Left ventricle myocardium superior (tissue), 1 donor: ENCODE measurements at regions not wholly inside any gene's neighbourhood (a gene's known extent, or its start where the extent isn't known, plus 50 kb on each side); places are given as distances from the start of the nearest gene placed in this dataset.

Experiments used
- ATAC-seq: fragments of 200-7000 bp; cut with Tn5 transposase; one replicate; pipeline ENCODE4 v1.9.1; 2020; ENCODE audit warnings: mild to moderate bottlenecking, moderate library complexity
- DNase-seq: peaks from one replicate; pipeline ENCODE4 v3.0.0-alpha.2; 2020
- intact Hi-C: fragments of 100-400 bp; cut with micrococcal nuclease; formaldehyde crosslinking; loops from one replicate; pipeline ENCODE4 v1.11.0; 2022
- donor health status: DM: no; HTN: yes; CAD: no; lungs with severe emphysema.

GRCh38 chr22:48553119-48553518, 1274.6 kb downstream of the BRD1 start:
- ATAC-seq: no peak
- intact Hi-C loops: no loop called here
- no peak for DNase-seq

- ATAC-seq (no peak), DNase-seq (no peak)
- intact Hi-C loops: no loop called here
Observed at GRCh38 chr22:48551716-48552268, 1275.9 kb downstream of the BRD1 start.

DNA sequence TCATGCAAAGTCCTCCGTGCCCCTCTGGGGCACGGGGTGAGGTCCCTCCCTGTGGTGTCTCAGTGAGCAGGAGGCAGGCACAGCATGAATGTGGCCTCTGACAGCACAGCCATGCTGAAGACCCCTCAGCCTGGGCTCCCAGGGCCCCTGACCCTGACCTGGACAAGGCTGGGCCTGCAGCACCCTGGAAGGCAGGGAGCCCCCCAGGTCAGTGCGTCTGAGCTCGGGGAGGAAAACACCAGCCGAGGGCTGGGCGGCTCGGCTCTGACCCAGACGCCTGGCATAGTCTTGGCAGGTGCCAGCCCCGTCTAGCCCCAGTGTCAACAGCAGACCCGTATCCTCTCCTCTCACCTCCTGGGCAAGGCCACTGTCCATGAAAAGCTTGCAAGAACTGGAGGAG, 1276.6 kb downstream of the BRD1 start:
- ATAC-seq (no peak), DNase-seq (no peak)
- intact Hi-C loops: no loop called here

- ATAC-seq: no peak
- DNase-seq: no peak
- intact Hi-C loops: no loop called here
Observed at GRCh38 chr22:48548391-48548790, 1279.3 kb downstream of the BRD1 start.

DNA sequence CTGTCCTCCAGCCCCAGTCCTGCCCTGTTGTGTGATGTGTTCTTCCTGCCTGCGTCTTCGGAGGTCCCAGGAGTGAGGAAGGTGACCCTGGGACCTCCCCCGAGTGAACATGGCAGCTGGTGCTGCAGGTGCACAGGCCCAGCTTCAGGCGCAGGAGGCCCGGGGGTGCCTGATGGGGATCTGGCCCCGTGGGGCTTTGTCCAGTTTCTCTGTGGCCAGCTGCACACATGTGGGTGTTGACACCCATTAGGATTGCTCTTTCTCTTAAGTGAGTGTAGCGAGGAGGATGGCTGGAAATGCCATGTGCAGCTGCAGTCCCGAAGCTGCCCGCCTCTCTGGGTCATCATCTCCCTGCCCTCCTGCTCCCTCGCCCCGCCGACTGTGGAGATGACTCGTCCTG, 1279.7 kb downstream of the BRD1 start:
- ATAC-seq (no peak), DNase-seq (no peak)
- intact Hi-C loops: no loop called here

GRCh38 chr22:48546653-48547424, 1280.8 kb downstream of the BRD1 start:
- intact Hi-C loops: no loop called here
- no peak for ATAC-seq
- DNase-seq: no peak

DNA sequence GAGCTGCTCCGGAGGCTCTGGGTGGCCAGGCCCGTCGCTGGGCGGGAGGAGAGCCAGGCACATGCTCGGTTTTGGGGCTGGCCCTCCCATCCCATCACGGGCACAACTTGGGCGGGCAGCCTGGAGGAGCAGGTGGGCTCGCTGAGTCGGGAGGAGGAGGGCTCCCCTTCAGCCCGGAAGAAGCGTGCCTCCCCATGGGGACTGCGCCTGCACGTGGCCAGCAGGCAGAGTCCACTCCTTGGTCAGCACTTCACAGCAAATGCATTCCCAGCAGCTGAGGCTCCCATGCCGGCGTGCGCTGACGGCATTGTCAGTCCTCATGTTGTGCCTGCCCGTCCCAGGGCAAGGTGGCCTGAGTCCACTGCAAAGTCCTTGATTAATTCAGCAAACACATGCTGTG, 1281.7 kb downstream of the BRD1 start:
- intact Hi-C loops: no loop called here
- ATAC-seq (no peak), DNase-seq (no peak)

DNA sequence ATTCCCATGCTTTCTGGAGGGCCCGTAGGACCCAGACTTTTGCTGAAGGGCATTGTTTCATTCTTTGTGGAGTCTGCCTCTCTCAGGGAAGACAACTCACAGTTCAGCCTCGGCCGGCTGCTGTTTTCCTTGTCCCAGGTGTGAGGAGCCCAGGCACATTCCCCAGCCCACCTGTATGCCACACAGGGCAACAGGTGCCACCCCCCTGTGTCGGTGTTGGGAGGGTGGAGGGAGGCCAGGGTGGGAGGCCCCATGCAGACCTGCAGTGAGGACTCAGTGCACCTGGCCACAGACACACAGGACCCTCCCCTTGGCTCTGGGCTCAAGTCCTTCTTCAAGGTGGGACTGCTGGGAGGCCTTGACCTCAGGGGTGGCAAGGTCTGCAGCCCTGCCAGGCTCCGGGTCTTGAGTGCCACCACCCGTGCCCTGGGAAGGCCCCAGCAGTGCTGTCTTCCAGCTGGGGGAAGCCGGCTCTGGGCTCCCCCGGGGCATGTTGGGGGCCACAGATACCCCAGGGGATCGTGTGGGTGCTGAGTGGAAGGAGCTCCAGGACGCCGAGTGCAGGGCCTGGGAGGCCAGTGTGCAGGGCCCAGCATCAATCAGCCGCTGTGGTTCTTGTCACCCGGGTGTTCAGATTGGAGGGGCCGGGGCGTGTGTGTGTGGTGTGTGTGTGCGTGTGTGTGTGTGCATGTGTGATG, 1286.1 kb downstream of the BRD1 start:
- ATAC-seq: no peak
- no peak for DNase-seq
- intact Hi-C loops: no loop called here

DNA sequence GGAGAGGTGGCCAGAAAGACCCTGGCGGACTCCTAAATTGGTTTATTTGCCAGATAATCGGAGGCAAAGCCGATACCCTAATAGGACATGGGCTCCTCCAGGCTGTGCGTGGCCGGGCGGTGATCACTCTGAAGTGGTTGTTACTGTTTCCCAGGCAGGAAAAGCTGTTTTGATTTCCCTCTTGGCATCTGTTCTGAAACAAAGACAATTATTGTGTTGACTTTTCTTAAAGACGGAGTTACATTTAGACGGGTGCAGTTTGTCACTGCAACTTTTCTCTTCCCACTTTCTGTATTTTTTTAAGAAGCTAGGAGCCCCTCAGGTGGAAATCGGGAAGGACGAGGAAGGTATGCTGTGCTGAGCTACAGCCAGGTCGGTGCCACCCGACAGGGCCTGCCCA, 1288.4 kb downstream of the BRD1 start:
- intact Hi-C loops: no loop called here

DNA sequence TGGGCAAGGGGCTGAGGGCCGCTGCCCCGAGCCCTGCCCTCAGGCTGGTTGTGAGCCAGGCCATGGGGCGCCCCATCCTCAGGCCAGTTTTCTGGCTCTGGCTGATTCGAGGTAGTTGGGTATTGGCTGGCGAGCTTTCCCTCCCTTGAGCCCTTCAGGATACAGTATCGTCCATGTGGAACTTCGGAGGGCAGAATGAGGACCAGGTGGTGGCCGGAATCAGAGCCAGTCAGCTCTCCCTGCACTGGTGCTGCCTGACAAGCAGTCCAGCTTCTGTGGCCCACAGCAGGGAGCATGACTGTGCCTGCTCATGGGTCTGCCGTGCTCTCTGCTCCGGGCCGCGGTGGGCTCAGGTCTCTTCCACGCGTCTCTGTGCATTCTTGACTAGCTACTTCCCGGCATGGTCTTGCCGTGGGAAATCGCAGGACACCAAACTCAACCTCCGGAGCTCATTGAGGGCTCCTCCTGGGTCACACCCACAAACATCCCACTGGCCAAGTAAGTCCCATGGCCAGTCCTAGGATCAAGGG, 1289.3 kb downstream of the BRD1 start:
- ATAC-seq (no peak), DNase-seq (no peak)
- intact Hi-C loops: no loop called here

More for the DNA sequence above, 1288.4 kb downstream of the BRD1 start:
- no peak for DNase-seq
- no peak for ATAC-seq

DNA sequence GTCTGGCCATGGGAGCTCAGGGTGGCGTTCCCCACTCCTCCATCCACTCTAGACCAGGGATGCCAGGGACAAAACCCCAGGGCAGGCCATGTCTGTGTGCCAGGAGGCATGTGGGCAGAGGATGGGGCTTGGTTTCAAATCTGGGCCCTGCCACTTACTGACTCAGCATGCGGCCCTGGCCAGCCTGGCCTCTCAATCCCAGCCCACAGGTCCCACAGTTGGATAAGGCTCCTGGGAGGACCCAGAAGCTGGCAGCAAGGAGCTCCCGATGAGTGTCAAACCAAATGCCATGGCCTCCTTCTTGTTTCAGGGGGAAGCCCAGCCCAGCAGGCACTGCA, 1290.4 kb downstream of the BRD1 start:
- ATAC-seq: peak; percentile 30
- intact Hi-C loops: no loop called here
- no peak for DNase-seq

DNA sequence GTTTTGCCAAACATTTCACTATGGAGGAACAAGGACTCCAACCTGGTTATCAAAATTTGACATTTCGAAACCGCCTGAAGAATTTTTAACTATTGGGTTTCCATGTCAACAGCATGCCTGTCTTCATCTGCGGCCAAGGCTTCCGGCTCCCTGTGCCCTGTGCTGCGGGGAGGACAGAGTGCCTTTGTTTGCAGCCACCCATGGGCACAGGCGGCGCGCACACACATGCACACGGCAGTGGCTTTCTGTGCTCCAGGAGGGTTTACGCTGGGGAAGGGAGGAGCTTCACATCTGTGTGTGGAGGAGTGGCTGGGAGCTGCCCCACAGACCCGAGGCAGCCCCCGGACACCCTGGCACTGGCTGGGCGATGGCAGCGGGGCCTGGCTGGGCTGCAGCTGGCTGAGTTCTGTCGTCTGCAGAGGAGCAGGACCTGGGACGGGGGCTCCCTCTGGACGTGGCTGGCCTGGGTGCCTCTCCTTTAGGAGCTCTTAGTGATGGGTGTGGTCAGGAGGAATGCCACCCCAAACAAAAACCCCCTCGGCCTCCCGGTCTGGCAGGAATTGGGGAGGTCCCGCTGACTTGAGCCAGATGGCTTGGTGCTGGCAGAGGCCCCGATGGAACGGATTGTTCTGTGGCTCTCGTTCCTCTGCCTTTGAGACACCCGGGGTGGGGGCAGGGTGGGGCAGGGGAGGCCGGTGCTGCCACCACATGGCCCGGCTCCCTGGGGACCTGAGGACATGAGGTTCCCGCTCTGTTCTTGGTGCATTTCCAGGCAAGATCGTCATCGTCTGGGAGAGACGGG, 1290.9 kb downstream of the BRD1 start:
- peak; percentile 55 for ATAC-seq
- intact Hi-C loops: no loop called here
- no peak for DNase-seq

DNA sequence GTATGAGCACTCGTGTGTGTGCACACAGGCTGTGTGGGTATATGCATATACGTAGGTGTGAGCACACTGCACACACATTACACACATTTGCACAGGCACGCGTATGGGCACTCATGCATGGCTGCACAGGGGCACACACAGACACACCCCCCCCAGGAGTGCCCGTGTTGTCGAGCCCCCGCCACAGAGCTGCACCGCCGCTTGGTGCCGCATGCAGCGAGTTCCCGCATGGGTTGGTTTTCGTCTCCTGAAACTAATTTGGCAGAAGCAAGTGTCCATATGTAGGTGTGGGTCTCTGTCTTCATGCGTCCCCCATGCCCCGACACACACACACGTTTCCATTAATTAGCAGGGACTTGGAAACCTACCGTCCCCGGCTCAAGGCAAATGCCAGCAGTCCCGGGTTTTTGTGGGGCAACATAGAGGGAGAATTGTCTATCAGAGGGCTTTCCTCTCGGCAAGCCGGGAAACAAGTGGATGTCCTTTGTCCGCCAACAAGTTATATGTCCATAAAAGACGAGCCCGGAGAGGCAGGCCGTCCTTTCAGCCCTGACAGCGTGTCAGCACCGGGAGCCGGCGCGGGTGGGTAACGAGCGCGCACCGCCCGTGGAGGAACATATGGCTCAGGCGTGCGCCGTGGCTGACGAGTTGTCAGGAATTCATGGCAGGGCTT, 1291.7 kb downstream of the BRD1 start:
- intact Hi-C loops: no loop called here
- no peak for DNase-seq
- no peak for ATAC-seq

DNA sequence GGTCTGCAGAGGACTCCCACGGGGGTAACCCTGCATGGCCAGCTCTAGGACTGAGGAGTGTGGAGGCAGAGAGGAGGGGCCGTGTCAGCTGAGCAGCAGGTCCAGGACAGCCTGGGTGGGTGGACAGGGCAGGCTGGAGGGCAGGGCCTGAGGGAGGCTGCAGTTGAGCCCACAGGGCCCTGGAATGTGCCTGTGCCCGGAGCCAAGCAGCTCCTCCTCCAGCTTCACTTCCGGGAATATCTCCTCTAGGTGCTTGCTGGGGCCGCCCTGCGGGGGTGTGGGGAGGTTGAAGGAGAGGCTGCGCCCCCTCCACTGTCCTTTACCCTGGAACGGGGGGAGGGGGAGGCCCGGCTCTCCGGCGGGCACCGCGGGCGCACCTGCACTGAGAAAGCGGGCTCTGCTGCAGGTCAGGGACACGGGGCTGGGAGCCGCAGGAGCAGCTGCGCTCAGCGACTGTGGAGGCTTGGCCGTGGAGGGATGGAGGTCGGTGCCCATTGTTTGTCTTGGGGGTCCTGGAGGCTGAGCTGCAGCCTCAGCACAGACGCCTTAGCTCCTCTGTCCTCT, 1293.2 kb downstream of the BRD1 start:
- DNase-seq (no peak), ATAC-seq (no peak)
- intact Hi-C loops: no loop called here

DNA sequence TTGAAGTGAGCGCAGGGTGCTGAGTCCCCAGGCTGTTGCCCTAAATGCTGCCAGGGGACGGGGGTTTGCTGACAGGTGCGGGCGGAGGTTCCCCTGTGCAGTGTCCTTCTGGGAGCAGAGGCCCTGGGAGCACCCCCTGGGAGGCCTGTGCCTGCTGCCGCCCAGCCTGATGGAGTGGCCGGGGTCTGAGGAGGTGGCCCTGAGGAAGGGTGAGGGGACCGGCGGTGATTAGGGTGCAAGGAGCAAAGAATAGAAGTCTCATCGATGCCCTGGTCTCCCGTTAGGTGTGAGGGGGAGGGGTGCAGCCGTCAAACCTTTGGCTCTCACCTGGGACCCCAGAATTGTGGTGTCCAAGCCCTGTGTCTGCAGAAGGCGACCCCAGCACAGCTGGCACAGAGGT, 1294.7 kb downstream of the BRD1 start:
- no peak for ATAC-seq
- intact Hi-C loops: no loop called here
- no peak for DNase-seq

- DNase-seq (no peak), ATAC-seq (no peak)
- intact Hi-C loops: no loop called here
Observed at GRCh38 chr22:48531761-48532435, 1295.8 kb downstream of the BRD1 start.

DNA sequence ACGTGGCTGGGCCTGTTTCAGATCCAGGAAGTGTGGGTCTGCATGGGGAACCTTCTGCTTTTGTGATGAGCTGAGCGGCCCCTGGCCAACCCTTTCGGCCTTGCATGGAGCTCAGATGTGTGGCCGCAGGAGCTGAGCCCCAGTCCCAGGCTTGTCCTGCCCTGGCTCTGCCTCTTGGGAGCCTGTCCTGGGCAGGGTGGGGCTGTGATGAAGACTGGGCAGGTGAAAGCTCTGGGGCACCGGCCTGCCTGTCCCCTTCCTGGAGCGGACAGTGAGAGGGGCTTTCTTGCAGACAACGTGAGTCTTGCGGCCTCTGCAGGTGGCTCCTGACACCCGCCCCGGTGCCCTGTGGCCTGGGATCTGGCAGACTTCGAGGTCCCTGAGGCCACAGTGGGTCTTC, 1296.6 kb downstream of the BRD1 start:
- DNase-seq (no peak), ATAC-seq (no peak)
- intact Hi-C loops: no loop called here

- intact Hi-C loops: no loop called here
- DNase-seq (no peak), ATAC-seq (no peak)
Observed at GRCh38 chr22:48530666-48531065, 1297.0 kb downstream of the BRD1 start.
